ENCODE measurements at regions not wholly inside any gene's neighbourhood (a gene's known extent, or its start where the extent isn't known, plus 50 kb on each side); places are given as distances from the start of the nearest gene placed in this dataset.

DNA sequence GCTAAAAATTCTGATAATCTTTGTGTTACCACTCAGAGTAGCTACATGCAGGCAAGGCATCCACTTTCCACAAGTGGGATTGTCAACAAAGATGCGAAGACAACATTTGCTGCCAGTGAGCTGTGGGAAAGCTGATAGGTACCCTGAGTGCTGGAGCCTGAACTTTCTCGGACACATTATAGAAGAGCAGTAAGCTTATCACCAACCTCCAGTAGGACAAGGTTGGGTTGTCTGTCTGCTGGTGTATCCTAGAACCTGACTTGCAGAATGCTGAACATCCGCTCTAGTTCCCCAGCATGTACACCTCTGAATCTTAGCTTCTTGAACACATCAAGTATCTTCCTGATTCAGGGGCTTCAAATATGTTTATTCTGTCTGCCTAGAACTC is 103.8 kb upstream of the PPM1H start:
- no peaks in the 10 kb centered on the region for H3K36me3 ChIP-seq (ENCODE audit: control insufficient read depth, insufficient read depth, low read length)
- DNase-seq (ENCODE audit: low read depth) (no peak), FAIRE-seq (no peak)
- no peaks in the 10 kb centered on the region for H3K27me3 ChIP-seq (ENCODE audit: control insufficient read depth, insufficient read depth, low read length)
- H3K4me3 ChIP-seq (ENCODE audit: low read depth, low read length), result no peak overlapping the region
- TF ChIP-seq CTCF (IDR thresholded peaks at IDR 0.05; ENCODE audit: insufficient read depth, low read length, severe bottlenecking), result no peak

DNA sequence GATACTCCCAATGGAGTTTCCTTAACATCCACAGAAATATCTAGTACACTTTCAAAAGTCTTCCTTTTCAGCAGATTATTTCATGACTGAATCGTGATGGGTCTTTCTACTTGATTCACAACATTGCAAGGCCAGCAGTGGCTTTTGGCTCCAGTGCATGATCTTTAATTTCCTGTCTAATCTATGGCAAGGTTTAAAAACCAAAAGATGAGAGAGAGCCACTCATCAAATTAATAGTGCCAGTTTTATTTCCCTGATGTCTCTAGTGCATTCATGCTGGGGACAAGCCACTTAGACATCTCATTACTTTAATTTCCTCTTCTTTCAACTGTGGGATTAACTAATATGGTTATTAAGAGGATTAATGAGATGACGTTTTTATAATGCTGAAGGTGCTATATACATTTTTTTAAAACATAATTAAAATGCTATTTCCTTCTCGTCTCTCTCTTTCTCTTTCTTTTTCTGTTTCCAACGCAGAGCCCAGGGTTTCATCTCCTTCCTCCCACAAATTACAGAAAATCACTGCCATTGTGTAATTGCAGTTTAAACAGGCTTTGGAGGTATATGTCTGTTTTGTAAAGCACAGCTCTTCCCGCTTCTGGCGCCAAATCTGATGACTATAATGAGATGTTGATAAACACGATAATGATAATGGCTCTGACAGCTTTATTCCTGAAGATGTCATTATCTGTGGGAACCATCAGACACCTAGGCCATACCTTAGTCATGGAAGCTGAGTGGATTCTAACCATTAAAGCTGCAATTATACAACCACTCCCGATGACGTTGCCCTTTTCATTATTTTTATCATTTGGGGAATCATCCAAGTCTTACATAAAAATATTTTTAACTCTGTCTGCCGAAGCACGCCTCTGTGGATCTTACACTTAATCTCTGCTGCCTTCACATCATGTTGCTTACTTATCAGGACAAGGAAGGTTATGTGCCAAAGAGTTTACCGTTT is 103.1 kb upstream of the PPM1H start:
- no peak overlapping the region for H3K4me3 ChIP-seq (ENCODE audit: low read depth, low read length)
- FAIRE-seq (no peak), DNase-seq (ENCODE audit: low read depth) (no peak)
- TF ChIP-seq CTCF (IDR thresholded peaks at IDR 0.05; ENCODE audit: insufficient read depth, low read length, severe bottlenecking), result no peak
- no peaks in the 10 kb centered on the region for H3K36me3 ChIP-seq (ENCODE audit: control insufficient read depth, insufficient read depth, low read length)
- no peaks in the 10 kb centered on the region for H3K27me3 ChIP-seq (ENCODE audit: control insufficient read depth, insufficient read depth, low read length)

DNA sequence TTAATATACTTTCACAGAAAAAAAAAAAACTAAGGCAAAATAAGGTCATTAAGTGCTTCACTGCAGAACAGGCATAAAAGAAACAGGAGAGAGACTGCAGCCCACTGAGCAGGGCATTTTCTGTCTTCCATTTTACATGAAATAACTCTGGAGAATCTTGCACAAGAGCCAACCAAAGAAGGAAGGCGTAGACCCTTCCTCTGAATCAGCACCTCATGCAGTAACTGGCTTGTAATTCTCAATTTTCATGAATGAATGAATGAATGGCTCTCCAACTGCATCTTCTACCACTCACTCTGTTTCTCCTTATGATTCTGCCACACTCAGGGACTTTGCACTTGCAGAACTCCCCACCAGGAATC is 102.0 kb upstream of the PPM1H start:
- no peak for DNase-seq (ENCODE audit: low read depth)
- TF ChIP-seq CTCF (IDR thresholded peaks at IDR 0.05; ENCODE audit: insufficient read depth, low read length, severe bottlenecking), result no peak
- no peak for FAIRE-seq
- Histone ChIP-seq H3K27me3 (ENCODE audit: control insufficient read depth, insufficient read depth, low read length) (no peaks in the 10 kb centered on the region), H3K4me3 (ENCODE audit: low read depth, low read length) (no peak overlapping the region), H3K36me3 (ENCODE audit: control insufficient read depth, insufficient read depth, low read length) (no peaks in the 10 kb centered on the region)

DNA sequence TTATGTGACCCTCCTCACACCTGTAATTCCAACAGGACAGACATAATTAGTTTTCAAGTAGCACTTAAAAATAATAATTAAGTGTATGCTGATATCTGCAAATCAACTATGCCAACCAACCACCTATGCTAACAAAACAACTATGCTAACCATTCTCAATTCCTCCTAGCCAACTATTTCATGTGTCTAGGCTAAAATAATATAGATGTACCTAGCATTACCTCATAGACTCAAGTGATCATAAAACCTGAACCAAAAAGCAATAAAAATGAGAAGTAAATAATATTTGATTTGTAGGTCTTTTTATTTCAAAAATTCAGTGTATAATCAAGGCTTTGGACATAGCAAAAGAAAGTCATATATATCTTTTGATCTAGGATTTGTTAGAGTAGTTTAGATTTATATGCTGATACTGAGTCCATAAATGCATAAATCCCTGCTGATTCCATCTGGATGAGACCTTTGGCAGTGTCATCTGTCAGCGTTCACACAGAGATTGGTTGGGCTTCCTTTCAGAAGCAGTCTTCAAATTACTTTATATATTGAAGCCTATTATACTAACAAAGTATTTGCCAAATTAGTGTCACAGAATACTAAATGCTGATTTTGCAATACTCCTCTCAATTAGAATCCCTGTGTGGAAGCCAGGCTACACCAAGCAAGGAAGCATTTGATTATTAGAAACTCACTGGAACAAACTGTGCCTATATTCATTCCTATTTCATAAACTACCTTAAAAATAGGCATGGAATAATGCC is 101.4 kb upstream of the PPM1H start:
- no peaks in the 10 kb centered on the region for H3K27me3 ChIP-seq (ENCODE audit: control insufficient read depth, insufficient read depth, low read length)
- FAIRE-seq (no peak), DNase-seq (ENCODE audit: low read depth) (no peak)
- TF ChIP-seq CTCF (IDR thresholded peaks at IDR 0.05; ENCODE audit: insufficient read depth, low read length, severe bottlenecking), result no peak
- no peaks in the 10 kb centered on the region for H3K36me3 ChIP-seq (ENCODE audit: control insufficient read depth, insufficient read depth, low read length)
- H3K4me3 ChIP-seq (ENCODE audit: low read depth, low read length), result no peak overlapping the region

DNA sequence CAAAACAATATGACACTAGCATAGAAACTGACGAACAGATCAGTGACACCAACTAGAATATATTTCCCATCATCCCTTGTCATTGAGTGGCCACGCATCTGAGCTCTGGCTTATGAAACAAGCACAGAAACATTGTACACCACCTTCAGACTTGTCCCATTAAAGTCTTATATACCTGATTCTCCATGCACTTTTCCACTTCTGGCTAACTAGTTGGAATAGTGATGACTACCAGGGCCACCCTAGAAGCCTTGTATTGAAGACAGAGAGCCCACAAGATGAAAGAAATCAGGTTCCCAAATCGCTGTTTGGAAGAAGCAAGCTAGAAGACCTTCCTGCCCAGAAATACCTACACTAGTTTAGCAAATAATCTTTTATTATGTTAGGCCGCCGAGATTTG is 99.7 kb upstream of the PPM1H start:
- FAIRE-seq, result no peak
- Histone ChIP-seq H3K36me3 (ENCODE audit: control insufficient read depth, insufficient read depth, low read length) (no peaks in the 10 kb centered on the region), H3K27me3 (ENCODE audit: control insufficient read depth, insufficient read depth, low read length) (no peaks in the 10 kb centered on the region), H3K4me3 (ENCODE audit: low read depth, low read length) (no peak overlapping the region)
- TF ChIP-seq CTCF (IDR thresholded peaks at IDR 0.05; ENCODE audit: insufficient read depth, low read length, severe bottlenecking), result no peak
- no peak for DNase-seq (ENCODE audit: low read depth)

All from bronchial epithelial cell (primary cell).